A673 (cell line): ENCODE measurements at regions not wholly inside any gene's neighbourhood (a gene's known extent, or its start where the extent isn't known, plus 50 kb on each side); places are given as distances from the start of the nearest gene placed in this dataset.

Experiments
- BruUV-seq: library from RNA; stranded (reverse); fragments of 400-500 nt; replicated peaks from 2 replicates; lab custom pipeline; 2021; lab: Mats Ljungman, UMichigan
- CTCF ChIA-PET: fragments of 300-600 bp; sonication (Branson Sonifier 250); formaldehyde crosslinking; loops from one replicate; lab custom pipeline; 2022; ENCODE audit warnings: antibody characterized with exemption; lab: Charles Lee
- POLR2A ChIA-PET: fragments of 300-600 bp; sonication (Branson Sonifier 250); formaldehyde crosslinking; loops from one replicate; lab custom pipeline; 2022; ENCODE audit warnings: antibody characterized with exemption; ENCODE audit not compliant: low non-redundant PET; lab: Charles Lee
- DNase-seq: peaks from one replicate; pipeline ENCODE4 v3.0.0-alpha.2; 2015; ENCODE audit warnings: low spot score
- H3K27ac ChIP-seq: fragments of 200-600 bp; sonication (generic); 2 replicates; pipeline ENCODE4 v1.5.1; 2016; ENCODE audit warnings: mixed run types, low read depth, mild to moderate bottlenecking, mixed read lengths, antibody characterized with exemption, low read length; ENCODE audit not compliant: poor library complexity, severe bottlenecking
- H3K27me3 ChIP-seq: fragments of 200-600 bp; sonication (generic); replicated peaks from 2 replicates; pipeline ENCODE4 v1.6.1; 2017; ENCODE audit warnings: mixed run types, low read depth, mild to moderate bottlenecking, mixed read lengths, antibody characterized with exemption, low read length; ENCODE audit not compliant: insufficient read depth, poor library complexity
- H3K36me3 ChIP-seq: fragments of 200-600 bp; sonication (generic); 2 replicates; pipeline ENCODE4 v1.6.1; 2016; ENCODE audit warnings: mixed run types, mild to moderate bottlenecking, mixed read lengths, antibody characterized with exemption, low read length; ENCODE audit not compliant: insufficient read depth, poor library complexity, severe bottlenecking
- H3K4me1 ChIP-seq: fragments of 200-600 bp; sonication (generic); 2 replicates; pipeline ENCODE4 v1.6.1; 2017; ENCODE audit warnings: mixed run types, mild to moderate bottlenecking, mixed read lengths, antibody characterized with exemption, low read length; ENCODE audit not compliant: insufficient read depth, poor library complexity, severe bottlenecking
- H3K4me3 ChIP-seq: fragments of 200-600 bp; sonication (generic); 2 replicates; pipeline ENCODE4 v1.5.1; 2016; ENCODE audit warnings: low read depth, mixed run types, mild to moderate bottlenecking, mixed read lengths, low read length; ENCODE audit not compliant: poor library complexity, severe bottlenecking
- H3K9me3 ChIP-seq: fragments of 200-600 bp; sonication (generic); 2 replicates; pipeline ENCODE4 v1.6.1; 2016; ENCODE audit warnings: mixed run types, low read depth, mild to moderate bottlenecking, mixed read lengths, antibody characterized with exemption, low read length; ENCODE audit not compliant: poor library complexity, severe bottlenecking
- EZH2 ChIP-seq: fragments of 200-600 bp; sonication (generic); IDR thresholded peaks from 2 replicates; pipeline ENCODE4 v1.6.1; 2017; ENCODE audit warnings: borderline replicate concordance, low read depth, mild to moderate bottlenecking, mixed read lengths, antibody characterized with exemption, low read length; ENCODE audit not compliant: poor library complexity, severe bottlenecking
- intact Hi-C: fragments of 100-400 bp; cut with micrococcal nuclease; formaldehyde crosslinking; loops from one replicate; pipeline ENCODE4 v1.10.0; 2022; ENCODE audit not compliant: unreplicated experiment
- TF ChIP-seq, protein P1 (sequence below): fragments of 300-800, 200-600 bp; sonication (generic); conservative IDR thresholded peaks from 2 replicates; pipeline ENCODE4 v1.5.1; 2017; ENCODE audit warnings: low read depth, mild to moderate bottlenecking, antibody characterized with exemption, low read length, moderate library complexity, mixed read lengths

DNA sequence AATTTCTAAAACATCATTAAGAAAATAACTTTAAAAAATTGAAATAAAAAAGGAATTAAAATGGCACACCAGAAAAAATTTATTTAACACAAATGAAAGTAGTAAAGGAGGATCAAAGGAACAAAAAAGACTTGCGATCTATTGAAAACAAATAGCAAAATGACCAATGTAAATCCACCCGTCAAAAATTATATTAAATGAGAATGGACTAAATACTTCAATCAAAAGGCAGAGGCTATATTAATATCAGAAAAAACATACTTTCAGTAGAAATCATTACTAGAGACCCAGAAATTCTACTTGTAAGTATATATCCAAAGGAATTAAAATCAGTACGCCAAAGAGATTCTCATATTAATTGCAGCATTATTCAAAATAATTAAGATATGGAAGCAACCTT lies 293.1 kb upstream of the SOX4 start:
- Histone ChIP-seq H3K36me3 (no peaks in the 10 kb centered on the region), H3K4me3 (no peak overlapping the region), H3K27me3 (no peaks in the 10 kb centered on the region), H3K4me1 (no peaks in the 10 kb centered on the region), H3K9me3 (peaks cover 10% of the 10 kb centered on the region), H3K27ac (no peak overlapping the region)
- ChIA-PET CTCF (no interaction called here), POLR2A (no interaction called here)
- DNase-seq, result no peak
- no TSS peak for BruUV-seq
- TF ChIP-seq, protein P1, sequence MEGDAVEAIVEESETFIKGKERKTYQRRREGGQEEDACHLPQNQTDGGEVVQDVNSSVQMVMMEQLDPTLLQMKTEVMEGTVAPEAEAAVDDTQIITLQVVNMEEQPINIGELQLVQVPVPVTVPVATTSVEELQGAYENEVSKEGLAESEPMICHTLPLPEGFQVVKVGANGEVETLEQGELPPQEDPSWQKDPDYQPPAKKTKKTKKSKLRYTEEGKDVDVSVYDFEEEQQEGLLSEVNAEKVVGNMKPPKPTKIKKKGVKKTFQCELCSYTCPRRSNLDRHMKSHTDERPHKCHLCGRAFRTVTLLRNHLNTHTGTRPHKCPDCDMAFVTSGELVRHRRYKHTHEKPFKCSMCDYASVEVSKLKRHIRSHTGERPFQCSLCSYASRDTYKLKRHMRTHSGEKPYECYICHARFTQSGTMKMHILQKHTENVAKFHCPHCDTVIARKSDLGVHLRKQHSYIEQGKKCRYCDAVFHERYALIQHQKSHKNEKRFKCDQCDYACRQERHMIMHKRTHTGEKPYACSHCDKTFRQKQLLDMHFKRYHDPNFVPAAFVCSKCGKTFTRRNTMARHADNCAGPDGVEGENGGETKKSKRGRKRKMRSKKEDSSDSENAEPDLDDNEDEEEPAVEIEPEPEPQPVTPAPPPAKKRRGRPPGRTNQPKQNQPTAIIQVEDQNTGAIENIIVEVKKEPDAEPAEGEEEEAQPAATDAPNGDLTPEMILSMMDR, result no peak
- no peak for TF ChIP-seq EZH2
- intact Hi-C loops, result no loop called here

GRCh38 chr6:21305893-21306332 lies 287.6 kb upstream of the SOX4 start:
- Histone ChIP-seq H3K4me1 (peaks cover 9% of the 10 kb centered on the region), H3K27ac (no peak overlapping the region), H3K4me3 (no peak overlapping the region), H3K36me3 (no peaks in the 10 kb centered on the region), H3K27me3 (no peaks in the 10 kb centered on the region), H3K9me3 (peaks cover 7% of the 10 kb centered on the region)
- CTCF ChIA-PET, result no interaction called here
- intact Hi-C loops, result no loop called here
- BruUV-seq, result no TSS peak
- DNase-seq, result peak; percentile 62
- TF ChIP-seq, protein P1, result peak; percentile 41; the same call in 1 of the 2 replicates
- no peak for TF ChIP-seq EZH2
- POLR2A ChIA-PET, result no interaction called here

- Histone ChIP-seq H3K4me1 (peaks cover 9% of the 10 kb centered on the region), H3K9me3 (peaks cover 7% of the 10 kb centered on the region), H3K36me3 (no peaks in the 10 kb centered on the region), H3K4me3 (no peak overlapping the region), H3K27ac (no peak overlapping the region), H3K27me3 (no peaks in the 10 kb centered on the region)
- ChIA-PET CTCF (no interaction called here), POLR2A (no interaction called here)
- no peak for DNase-seq
- intact Hi-C loops, result no loop called here
- no TSS peak for BruUV-seq
- no peak for TF ChIP-seq EZH2
- TF ChIP-seq, protein P1, result no peak
Measured at GRCh38 chr6:21306546-21306945, 287.0 kb upstream of the SOX4 start.
